H1 (cell line): ENCODE measurements at regions not wholly inside any gene's neighbourhood (a gene's known extent, or its start where the extent isn't known, plus 50 kb on each side); places are given as distances from the start of the nearest gene placed in this dataset.

Experiments used
- E2F6 ChIP-seq: IDR thresholded peaks from 2 replicates; pipeline ENCODE4 v1.6.1; 2012; ENCODE audit warnings: inconsistent platforms
- SIN3A ChIP-seq, 2 experiments: IDR thresholded peaks in 1 of 2; conservative IDR thresholded peaks in 1 of 2; 2 replicates each; pipeline ENCODE4 v1.6.1; 2011 to 2012; ENCODE audit warnings: low read length in 2 of 2, improper control_type of control experiment in 1 of 2, low read depth in 1 of 2, mild to moderate bottlenecking in 1 of 2
- SP4 ChIP-seq: IDR thresholded peaks from 2 replicates; pipeline ENCODE4 v1.6.1; 2012; ENCODE audit warnings: low read length, inconsistent platforms

- no peak for TF ChIP-seq E2F6
- TF ChIP-seq SIN3A (conservative IDR thresholded peaks at IDR 0.05 in 1 of 2, IDR thresholded peaks at IDR 0.05 in 1 of 2; ENCODE audit: low read depth in 1 of 2, low read length in 2 of 2) = no peak
- no peak for TF ChIP-seq SP4
Observed at GRCh38 chr13:73248154-73248553, 189.3 kb downstream of the KLF5 start (continued).
